ENCODE measurements at regions not wholly inside any gene's neighbourhood (a gene's known extent, or its start where the extent isn't known, plus 50 kb on each side); places are given as distances from the start of the nearest gene placed in this dataset.

- in situ Hi-C loops (cut with MboI): no loop called here
- H3K27me3 ChIP-seq (replicated peaks; ENCODE audit: insufficient read depth): no peaks in the 10 kb centered on the region
- H3K4me1 ChIP-seq (ENCODE audit: insufficient read depth): no peaks in the 10 kb centered on the region
- no peak for DNase-seq
- H3K9me2 ChIP-seq (ENCODE audit: insufficient read depth): no peaks in the 10 kb centered on the region
- H3K36me3 ChIP-seq (ENCODE audit: low read depth): no peaks in the 10 kb centered on the region
- H3F3A ChIP-seq (ENCODE audit: insufficient read depth): no peaks in the 10 kb centered on the region
- H4K20me1 ChIP-seq (ENCODE audit: insufficient read depth): no peaks in the 10 kb centered on the region
- H2AFZ ChIP-seq: no peak overlapping the region
- no peaks in the 10 kb centered on the region for H3K9me3 ChIP-seq (ENCODE audit: low read depth)
- 8 to 10% methylated on average over 2 to 3 of the region's 3 CpGs for WGBS, 2 experiments (ENCODE audit: low coverage in 1 of 2, low lambda C conversion rate in 2 of 2, missing lambda C conversion rate in 2 of 2)
- TF ChIP-seq EZH2 (IDR thresholded peaks at IDR 0.05; ENCODE audit: insufficient read depth, poor library complexity, severe bottlenecking): no peak
- TF ChIP-seq EZH2phosphoT487 (IDR thresholded peaks at IDR 0.05; ENCODE audit: insufficient read depth, low read depth): no peak
- H3K27ac ChIP-seq: no peak overlapping the region
- no peak overlapping the region for H3K4me2 ChIP-seq (ENCODE audit: unreplicated experiment)
- no peak overlapping the region for H3K4me3 ChIP-seq
- H3K79me2 ChIP-seq (ENCODE audit: insufficient read depth): no peaks in the 10 kb centered on the region
- H3K9ac ChIP-seq: no peak overlapping the region
Observed at GRCh38 chrX:95029571-95029970, 1355.6 kb downstream of the FAM133A start.

GRCh38 chrX:95040104-95040503 lies 1366.1 kb downstream of the FAM133A start:
- Histone ChIP-seq H3K9ac (no peak overlapping the region), H2AFZ (no peak overlapping the region), H3F3A (ENCODE audit: insufficient read depth) (no peaks in the 10 kb centered on the region), H4K20me1 (ENCODE audit: insufficient read depth) (no peaks in the 10 kb centered on the region), H3K27me3 (replicated peaks; ENCODE audit: insufficient read depth) (no peaks in the 10 kb centered on the region), H3K9me2 (ENCODE audit: insufficient read depth) (no peaks in the 10 kb centered on the region), H3K4me2 (ENCODE audit: unreplicated experiment) (no peak overlapping the region), H3K9me3 (ENCODE audit: low read depth) (no peaks in the 10 kb centered on the region), H3K36me3 (ENCODE audit: low read depth) (no peaks in the 10 kb centered on the region), H3K27ac (no peak overlapping the region), H3K4me3 (no peak overlapping the region), H3K4me1 (ENCODE audit: insufficient read depth) (no peaks in the 10 kb centered on the region), H3K79me2 (ENCODE audit: insufficient read depth) (no peaks in the 10 kb centered on the region)
- no peak for TF ChIP-seq EZH2phosphoT487 (IDR thresholded peaks at IDR 0.05; ENCODE audit: insufficient read depth, low read depth)
- no peak for TF ChIP-seq EZH2 (IDR thresholded peaks at IDR 0.05; ENCODE audit: insufficient read depth, poor library complexity, severe bottlenecking)
- no peak for DNase-seq
- in situ Hi-C loops (cut with MboI): no loop called here
- WGBS, 2 experiments (ENCODE audit: low coverage in 1 of 2, low lambda C conversion rate in 2 of 2, missing lambda C conversion rate in 2 of 2): 0 to 5% methylated on average over 1 of the region's 1 CpG

- no peaks in the 10 kb centered on the region for H3K9me2 ChIP-seq (ENCODE audit: insufficient read depth)
Observed at GRCh38 chrX:95044331-95044730, 1370.3 kb downstream of the FAM133A start.

GRCh38 chrX:95055991-95056390 lies 1382.0 kb downstream of the FAM133A start:
- peak; percentile 14 for DNase-seq
- Histone ChIP-seq H3K9me2 (ENCODE audit: insufficient read depth) (no peaks in the 10 kb centered on the region), H3K27ac (no peak overlapping the region), H3F3A (ENCODE audit: insufficient read depth) (0 out of 2 replicates have a peak, but pooled peaks cover 11% of the 10 kb centered on the region), H3K9ac (no peak overlapping the region), H3K4me1 (ENCODE audit: insufficient read depth) (peaks cover 43% of the 10 kb centered on the region), H2AFZ (no peak overlapping the region), H3K9me3 (ENCODE audit: low read depth) (no peaks in the 10 kb centered on the region), H3K36me3 (ENCODE audit: low read depth) (no peaks in the 10 kb centered on the region), H3K79me2 (ENCODE audit: insufficient read depth) (no peaks in the 10 kb centered on the region), H3K4me3 (no peak overlapping the region), H3K4me2 (ENCODE audit: unreplicated experiment) (no peak overlapping the region), H3K27me3 (replicated peaks; ENCODE audit: insufficient read depth) (no peaks in the 10 kb centered on the region), H4K20me1 (ENCODE audit: insufficient read depth) (no peaks in the 10 kb centered on the region)
- in situ Hi-C loops (cut with MboI): no loop called here
- 27 to 49% methylated on average over 2 of the region's 2 CpGs for WGBS, 2 experiments (ENCODE audit: low coverage in 1 of 2, low lambda C conversion rate in 2 of 2, missing lambda C conversion rate in 2 of 2)
- TF ChIP-seq EZH2phosphoT487 (IDR thresholded peaks at IDR 0.05; ENCODE audit: insufficient read depth, low read depth) (no peak), EZH2 (IDR thresholded peaks at IDR 0.05; ENCODE audit: insufficient read depth, poor library complexity, severe bottlenecking) (no peak)

More at GRCh38 chrX:95044331-95044730, 1370.3 kb downstream of the FAM133A start:
- Histone ChIP-seq H3K79me2 (ENCODE audit: insufficient read depth) (no peaks in the 10 kb centered on the region), H3K4me2 (ENCODE audit: unreplicated experiment) (no peak overlapping the region), H3K4me1 (ENCODE audit: insufficient read depth) (no peaks in the 10 kb centered on the region), H3K27ac (no peak overlapping the region), H3K36me3 (ENCODE audit: low read depth) (no peaks in the 10 kb centered on the region), H3K9ac (no peak overlapping the region), H3K9me3 (ENCODE audit: low read depth) (no peaks in the 10 kb centered on the region), H3F3A (ENCODE audit: insufficient read depth) (no peaks in the 10 kb centered on the region), H2AFZ (no peak overlapping the region), H4K20me1 (ENCODE audit: insufficient read depth) (no peaks in the 10 kb centered on the region), H3K27me3 (replicated peaks; ENCODE audit: insufficient read depth) (no peaks in the 10 kb centered on the region), H3K4me3 (no peak overlapping the region)
- no peak for DNase-seq
- TF ChIP-seq EZH2phosphoT487 (IDR thresholded peaks at IDR 0.05; ENCODE audit: insufficient read depth, low read depth) (no peak), EZH2 (IDR thresholded peaks at IDR 0.05; ENCODE audit: insufficient read depth, poor library complexity, severe bottlenecking) (no peak)
- WGBS, 2 experiments (ENCODE audit: low coverage in 1 of 2, low lambda C conversion rate in 2 of 2, missing lambda C conversion rate in 2 of 2): 23 to 24% methylated on average over 4 of the region's 4 CpGs
- in situ Hi-C loops (cut with MboI): no loop called here

GRCh38 chrX:95056901-95057300 lies 1382.9 kb downstream of the FAM133A start:
- no peak overlapping the region for H3K27ac ChIP-seq
- WGBS, 2 experiments (ENCODE audit: low coverage in 1 of 2, low lambda C conversion rate in 2 of 2, missing lambda C conversion rate in 2 of 2): 2 to 9% methylated on average over 4 of the region's 4 CpGs
- in situ Hi-C loops (cut with MboI): no loop called here

More at GRCh38 chrX:95056901-95057300, 1382.9 kb downstream of the FAM133A start:
- no peaks in the 10 kb centered on the region for H4K20me1 ChIP-seq (ENCODE audit: insufficient read depth)
- H3F3A ChIP-seq (ENCODE audit: insufficient read depth): 0 out of 2 replicates have a peak, but pooled peaks cover 11% of the 10 kb centered on the region
- no peak for TF ChIP-seq EZH2 (IDR thresholded peaks at IDR 0.05; ENCODE audit: insufficient read depth, poor library complexity, severe bottlenecking)
- no peak for TF ChIP-seq EZH2phosphoT487 (IDR thresholded peaks at IDR 0.05; ENCODE audit: insufficient read depth, low read depth)
- peaks cover 46% of the 10 kb centered on the region for H3K4me1 ChIP-seq (ENCODE audit: insufficient read depth)
- no peak overlapping the region for H3K4me3 ChIP-seq
- peak; percentile 36 for DNase-seq
- no peaks in the 10 kb centered on the region for H3K9me2 ChIP-seq (ENCODE audit: insufficient read depth)
- H3K9me3 ChIP-seq (ENCODE audit: low read depth): no peaks in the 10 kb centered on the region
- no peaks in the 10 kb centered on the region for H3K36me3 ChIP-seq (ENCODE audit: low read depth)
- peak overlapping the region; percentile 28 for H3K4me2 ChIP-seq (ENCODE audit: unreplicated experiment)
- no peaks in the 10 kb centered on the region for H3K79me2 ChIP-seq (ENCODE audit: insufficient read depth)
- H3K27me3 ChIP-seq (replicated peaks; ENCODE audit: insufficient read depth): no peaks in the 10 kb centered on the region
- no peak overlapping the region for H3K9ac ChIP-seq
- peak overlapping the region; percentile 35; the same call in 1 of the 2 replicates for H2AFZ ChIP-seq

Data from GM23248 (cell line).